Right lobe of liver (tissue), 6 donors: ENCODE measurements at regions not wholly inside any gene's neighbourhood (a gene's known extent, or its start where the extent isn't known, plus 50 kb on each side); places are given as distances from the start of the nearest gene placed in this dataset.

Experiments
- ATAC-seq, 4 donors: fragments of 200-7000 bp; cut with Tn5 transposase; one replicate each; pipeline ENCODE4 v1.9.1; 2020; ENCODE audit warnings: mild to moderate bottlenecking in 4 of 4, moderate library complexity in 4 of 4
- DNase-seq, 3 donors: peaks; one replicate each; pipeline ENCODE4 v3.0.0-alpha.2; 2020
- H3K27ac ChIP-seq, 3 donors: fragments of 200-600 bp; one replicate each; pipeline ENCODE4 v1.8.0; 2022
- H3K27me3 ChIP-seq, 2 donors: fragments of 200-600 bp; one replicate each; pipeline ENCODE4 v1.8.0; 2022
- H3K36me3 ChIP-seq, 4 donors: fragments of 200-600 bp; sonication (generic) in 1 of 4; one replicate each; pipeline versions ENCODE4 v1.5.1 to v1.8.0; 2017 to 2022; ENCODE audit warnings: control low read depth in 1 of 4
- H3K4me1 ChIP-seq, 4 donors: fragments of 200-600 bp; sonication (generic) in 1 of 4; one replicate each; pipeline versions ENCODE4 v1.5.1 to v1.8.0; 2017 to 2022; ENCODE audit warnings: control low read depth in 1 of 4
- H3K4me3 ChIP-seq, 3 donors: fragments of 200-600 bp; one replicate each; pipeline ENCODE4 v1.8.0; 2022
- H3K9me3 ChIP-seq, 4 donors: fragments of 200-600 bp; sonication (generic) in 1 of 4; one replicate each; pipeline versions ENCODE4 v1.5.1 to v1.8.0; 2017 to 2022; ENCODE audit warnings: control low read depth in 1 of 4
- CTCF ChIP-seq, 4 donors: fragments of 200-600 bp in 3 of 4; fragments of 450-650 bp in 1 of 4; IDR thresholded peaks; one replicate each; pipeline versions ENCODE4 v1.5.1 to v1.8.0; 2016 to 2022; ENCODE audit warnings: antibody characterized with exemption in 4 of 4, mild to moderate bottlenecking in 2 of 4
- POLR2A ChIP-seq: fragments of 450-650 bp; IDR thresholded peaks from one replicate; pipeline ENCODE4 v1.6.1; 2017; ENCODE audit warnings: antibody characterized with exemption, mild to moderate bottlenecking
- WGBS: methylation state at CpG from one replicate; pipeline ENCODE4 v1.1.6; 2018; ENCODE audit warnings: low coverage, low lambda C conversion rate; ENCODE audit not compliant: insufficient coverage; ENCODE audit errors: missing lambda C conversion rate; 5-methylcytosine and 5-hydroxymethylcytosine counted together
- intact Hi-C, 2 donors: fragments of 100-400 bp; cut with DNase I; formaldehyde crosslinking; loops; one replicate each; pipeline versions ENCODE4 v1.11.2 to v1.14.1; 2022
- donor health status: DM: no; HTN: yes; CAD: no.
- donor health status: DM: no; HTN: no; CAD: no.
- donor health status: DM: no; HTN: no; CAD: no.
- donor health status: DM: no; HTN: yes; CAD: no.
- donor health status: DM: no; HTN: yes; CAD: no.

GRCh38 chr9:12627096-12627495, 66.1 kb upstream of the TYRP1 start:
- no peaks in the 10 kb centered on the region for H3K27me3 ChIP-seq
- 24% methylated on average over 1 of the region's 1 CpG for WGBS
- no peak for TF ChIP-seq CTCF (IDR thresholded peaks at IDR 0.05)
- no peak for TF ChIP-seq POLR2A
- DNase-seq = no peak
- ATAC-seq = no peak
- no peaks in the 10 kb centered on the region for H3K9me3 ChIP-seq
- H3K27ac ChIP-seq = no peak overlapping the region
- no peak overlapping the region for H3K4me3 ChIP-seq
- intact Hi-C loops = no loop called here
- H3K4me1 ChIP-seq = no peaks in the 10 kb centered on the region
- H3K36me3 ChIP-seq = no peaks in the 10 kb centered on the region

- no peak overlapping the region for H3K27ac ChIP-seq
- H3K36me3 ChIP-seq = no peaks in the 10 kb centered on the region
- H3K9me3 ChIP-seq = no peaks in the 10 kb centered on the region
- ATAC-seq (no peak), DNase-seq (no peak)
- 38% methylated on average over 1 of the region's 1 CpG for WGBS
- H3K4me1 ChIP-seq = no peaks in the 10 kb centered on the region
- TF ChIP-seq POLR2A (no peak), CTCF (IDR thresholded peaks at IDR 0.05) (no peak)
- intact Hi-C loops = no loop called here
- no peaks in the 10 kb centered on the region for H3K27me3 ChIP-seq
- no peak overlapping the region for H3K4me3 ChIP-seq
Measured at GRCh38 chr9:12628546-12628945, 64.6 kb upstream of the TYRP1 start.

GRCh38 chr9:12629067-12629466, 64.1 kb upstream of the TYRP1 start:
- H3K27ac ChIP-seq = no peak overlapping the region
- H3K9me3 ChIP-seq = no peaks in the 10 kb centered on the region
- WGBS = 46% methylated on average over 2 of the region's 2 CpGs
- no peak overlapping the region for H3K4me3 ChIP-seq
- no peaks in the 10 kb centered on the region for H3K27me3 ChIP-seq
- ATAC-seq (no peak), DNase-seq (no peak)
- intact Hi-C loops = no loop called here
- H3K36me3 ChIP-seq = no peaks in the 10 kb centered on the region
- TF ChIP-seq CTCF (IDR thresholded peaks at IDR 0.05) (no peak), POLR2A (no peak)
- H3K4me1 ChIP-seq = no peaks in the 10 kb centered on the region

GRCh38 chr9:12631866-12632265, 61.3 kb upstream of the TYRP1 start:
- H3K4me1 ChIP-seq = no peaks in the 10 kb centered on the region
- no peak overlapping the region for H3K4me3 ChIP-seq
- DNase-seq (no peak), ATAC-seq (no peak)
- H3K27me3 ChIP-seq = no peaks in the 10 kb centered on the region
- WGBS = 44% methylated on average over 5 of the region's 5 CpGs
- TF ChIP-seq POLR2A (no peak), CTCF (IDR thresholded peaks at IDR 0.05) (no peak)
- H3K27ac ChIP-seq = no peak overlapping the region
- no peaks in the 10 kb centered on the region for H3K9me3 ChIP-seq
- intact Hi-C loops = no loop called here
- H3K36me3 ChIP-seq = no peaks in the 10 kb centered on the region

- no peak overlapping the region for H3K4me3 ChIP-seq
- no peak for ATAC-seq
- H3K4me1 ChIP-seq = no peaks in the 10 kb centered on the region
- WGBS = 51% methylated on average over 9 of the region's 9 CpGs
- no peaks in the 10 kb centered on the region for H3K36me3 ChIP-seq
- DNase-seq = no peak
- H3K27me3 ChIP-seq = no peaks in the 10 kb centered on the region
- TF ChIP-seq POLR2A (no peak), CTCF (IDR thresholded peaks at IDR 0.05) (no peak)
- no peak overlapping the region for H3K27ac ChIP-seq
- no peaks in the 10 kb centered on the region for H3K9me3 ChIP-seq
- intact Hi-C loops = no loop called here
Measured at GRCh38 chr9:12633016-12633765, 60.0 kb upstream of the TYRP1 start.
